HepG2 (cell line): ENCODE measurements at regions not wholly inside any gene's neighbourhood (a gene's known extent, or its start where the extent isn't known, plus 50 kb on each side); places are given as distances from the start of the nearest gene placed in this dataset.

Experiments used
- ATAC-seq: fragments of 200-7000 bp; cut with Tn5 transposase; 3 replicates; pipeline ENCODE4 v1.9.1; 2020; ENCODE audit warnings: mild to moderate bottlenecking, moderate library complexity
- BruUV-seq: library from RNA; stranded (reverse); fragments of 400-500 nt; replicated peaks from 2 replicates; lab custom pipeline; 2021; lab: Mats Ljungman, UMichigan
- CTCF ChIA-PET: fragments of 300-600 bp; formaldehyde crosslinking; extraction: SDS; loops from one replicate; lab custom pipeline; 2021; ENCODE audit warnings: low total read pairs, inconsistent platforms, low intra/inter-chr PET ratio; lab: Yijun Ruan, JAX
- POLR2A ChIA-PET: fragments of 350-600 bp; sonication (Branson Sonifier 250); formaldehyde crosslinking; loops from one replicate; lab custom pipeline; 2020; ENCODE audit warnings: antibody characterized with exemption, inconsistent platforms; lab: Yijun Ruan, JAX
- DNase-seq: peaks from one replicate; pipeline ENCODE4 v3.0.0-alpha.2; 2015; ENCODE audit warnings: low spot score
- FAIRE-seq: peaks from 3 replicates; lab custom pipeline; 2011; peaks lifted over from hg19 to GRCh38; lab: Jason Lieb, UNC
- H2AFZ ChIP-seq: one replicate; pipeline ENCODE4 v1.6.1; 2011; ENCODE audit warnings: low read length, inconsistent platforms
- H3K27ac ChIP-seq: fragments of 300-600 bp; 3 replicates; pipeline ENCODE4 v1.8.0; 2011; ENCODE audit warnings: mixed run types, mild to moderate bottlenecking, mixed read lengths, low read length, inconsistent platforms; ENCODE audit not compliant: insufficient read depth; ENCODE audit errors: extremely low read length
- H3K27me3 ChIP-seq, 2 experiments: fragments of 200-600 bp in 1 of 2; 2 replicates in 1 of 2; 3 replicates in 1 of 2; pipeline versions ENCODE4 v1.6.0 to v1.8.0; 2011; ENCODE audit warnings: low read length in 2 of 2, mild to moderate bottlenecking in 2 of 2, moderate library complexity in 2 of 2, inconsistent platforms in 1 of 2; ENCODE audit not compliant: insufficient read depth in 2 of 2, control insufficient read depth in 1 of 2
- H3K36me3 ChIP-seq, 2 experiments: fragments of 200-600 bp in 1 of 2; replicated peaks in 1 of 2; 2 replicates in 1 of 2; 3 replicates in 1 of 2; pipeline versions ENCODE4 v1.5.1 to v1.8.0; 2011; ENCODE audit warnings: low read length in 2 of 2, inconsistent platforms in 1 of 2; ENCODE audit not compliant: insufficient read depth in 2 of 2, control insufficient read depth in 1 of 2
- H3K4me1 ChIP-seq: 2 replicates; pipeline ENCODE4 v1.5.1; 2012; ENCODE audit warnings: low read length, inconsistent platforms; ENCODE audit not compliant: insufficient read depth
- H3K4me2 ChIP-seq: 2 replicates; pipeline ENCODE4 v1.6.0; 2011; ENCODE audit warnings: low read depth, low read length, inconsistent platforms
- H3K4me3 ChIP-seq, 3 experiments: fragments of 200-600 bp in 1 of 3; sonication (generic), shearing (Covaris generic) in 1 of 3; replicated peaks in 1 of 3; 2 replicates each; pipeline ENCODE4 v1.5.1; 2011 to 2016; ENCODE audit warnings: low read length in 3 of 3, inconsistent platforms in 2 of 3, low read depth in 2 of 3, mild to moderate bottlenecking in 2 of 3, control low read depth in 1 of 3, mixed read lengths in 1 of 3; ENCODE audit not compliant: insufficient read depth in 1 of 3
- H3K79me2 ChIP-seq: one replicate; pipeline ENCODE4 v1.6.1; 2011; ENCODE audit warnings: low read length, inconsistent platforms; ENCODE audit not compliant: insufficient read depth
- H3K9ac ChIP-seq: 2 replicates; pipeline ENCODE4 v1.6.0; 2011; ENCODE audit warnings: mild to moderate bottlenecking, low read depth, low read length, inconsistent platforms; ENCODE audit not compliant: insufficient read depth
- H3K9me3 ChIP-seq: 2 replicates; pipeline ENCODE4 v1.5.1; 2012; ENCODE audit warnings: mild to moderate bottlenecking, low read length
- H4K20me1 ChIP-seq: 2 replicates; pipeline ENCODE4 v1.6.0; 2011; ENCODE audit warnings: inconsistent platforms, mild to moderate bottlenecking, low read length, moderate library complexity; ENCODE audit not compliant: insufficient read depth
- DRAP1 ChIP-seq: IDR thresholded peaks from 2 replicates; pipeline ENCODE4 v1.6.1; 2016; ENCODE audit warnings: missing genetic modification reagents, missing compliant biosample characterization
- HIVEP1 ChIP-seq: sonication (generic); formaldehyde crosslinking; IDR thresholded peaks from 2 replicates; pipeline ENCODE4 v1.4.0; 2020; ENCODE audit warnings: mild to moderate bottlenecking, missing genetic modification reagents
- HMGXB3 ChIP-seq: sonication (generic); formaldehyde crosslinking; IDR thresholded peaks from 2 replicates; pipeline ENCODE4 v1.4.0; 2020; ENCODE audit warnings: missing genetic modification reagents, borderline replicate concordance
- RNF219 ChIP-seq: sonication (generic); formaldehyde crosslinking; IDR thresholded peaks from 2 replicates; pipeline ENCODE4 v1.5.0; 2020; ENCODE audit warnings: mild to moderate bottlenecking, missing genetic modification reagents
- TCF7 ChIP-seq: sonication (generic); IDR thresholded peaks from 2 replicates; pipeline ENCODE4 v1.6.1; 2016; ENCODE audit warnings: antibody characterized with exemption, low read depth
- TRIM24 ChIP-seq: sonication (generic); formaldehyde crosslinking; IDR thresholded peaks from 2 replicates; pipeline ENCODE4 v1.8.0; 2022; ENCODE audit warnings: mild to moderate bottlenecking, missing genetic modification reagents
- XBP1 ChIP-seq: sonication (generic); formaldehyde crosslinking; IDR thresholded peaks from 2 replicates; pipeline ENCODE4 v1.5.0; 2020; ENCODE audit warnings: missing genetic modification reagents
- ZBTB37 ChIP-seq: sonication (generic); formaldehyde crosslinking; IDR thresholded peaks from 2 replicates; pipeline ENCODE4 v1.4.0; 2020; ENCODE audit warnings: mild to moderate bottlenecking, missing genetic modification reagents
- ZNF709 ChIP-seq: sonication (generic); formaldehyde crosslinking; IDR thresholded peaks from 2 replicates; pipeline ENCODE4 v1.5.0; 2020; ENCODE audit warnings: mild to moderate bottlenecking, missing genetic modification reagents
- WGBS: methylation state at CpG from one replicate; pipeline ENCODE4 v1.1.6; 2017; ENCODE audit warnings: low lambda C conversion rate; 5-methylcytosine and 5-hydroxymethylcytosine counted together
- in situ Hi-C: cut with HindIII; loops from 2 replicates; pipeline ENCODE4 v1.10.0; 2017; ENCODE audit warnings: low pct_unique_long_range_greater_than_20kb; ENCODE audit not compliant: extremely low pct_ligation_motif_present
- intact Hi-C: fragments of 100-400 bp; cut with micrococcal nuclease; formaldehyde crosslinking; loops from one replicate; pipeline ENCODE4 v1.10.0; 2022; ENCODE audit not compliant: unreplicated experiment
- TF ChIP-seq, protein P1 (sequence below), 2 experiments: sonication (generic) in 1 of 2; formaldehyde crosslinking in 1 of 2; IDR thresholded peaks; 2 replicates each; pipeline versions ENCODE4 v1.5.1 to v1.6.1; 2011 to 2020; ENCODE audit warnings: borderline replicate concordance in 1 of 2, low read depth in 1 of 2, low read length in 1 of 2, mild to moderate bottlenecking in 1 of 2, missing genetic modification reagents in 1 of 2, moderate library complexity in 1 of 2
- TF ChIP-seq, protein P2 (sequence below): sonication (generic); formaldehyde crosslinking; IDR thresholded peaks from 2 replicates; pipeline ENCODE4 v1.5.1; 2020; ENCODE audit warnings: missing genetic modification reagents, mild to moderate bottlenecking, borderline replicate concordance

DNA sequence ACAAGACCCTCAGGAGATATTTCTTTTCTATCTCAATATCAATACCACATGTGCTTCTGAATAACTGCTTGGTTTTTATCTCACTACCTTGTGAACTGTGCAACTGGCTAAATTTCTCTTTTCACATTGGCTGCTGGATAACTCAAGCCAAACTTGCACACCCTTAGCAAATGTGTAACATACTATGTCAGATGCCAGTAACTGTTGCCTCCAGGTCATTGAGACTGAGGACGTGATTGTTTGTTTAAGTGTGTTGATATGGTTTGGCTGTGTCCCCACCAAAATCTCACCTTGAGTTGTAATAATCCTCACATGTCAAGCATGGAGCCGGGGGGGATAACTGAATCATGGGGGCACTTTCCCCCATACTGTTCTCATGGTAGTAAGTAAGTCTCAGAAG, 90.2 kb upstream of the LIN7C start:
- 0% methylated on average over 2 of the region's 2 CpGs for WGBS
- intact Hi-C loops (no loop called here), in situ Hi-C loops (no loop called here)
- ATAC-seq (no peak), DNase-seq (no peak), FAIRE-seq (no peak)
- Histone ChIP-seq H3K27ac (no peak overlapping the region), H3K4me2 (no peak overlapping the region), H3K9me3 (no peaks in the 10 kb centered on the region), H3K4me3 (no peak overlapping the region), H3K36me3 (no peaks in the 10 kb centered on the region), H3K27me3 (no peaks in the 10 kb centered on the region), H2AFZ (no peak overlapping the region), H4K20me1 (no peaks in the 10 kb centered on the region), H3K9ac (no peak overlapping the region), H3K79me2 (no peaks in the 10 kb centered on the region), H3K4me1 (no peaks in the 10 kb centered on the region)
- CTCF ChIA-PET = no interaction called here
- BruUV-seq = no TSS peak
- POLR2A ChIA-PET = no interaction called here
- TF ChIP-seq, protein P1, sequence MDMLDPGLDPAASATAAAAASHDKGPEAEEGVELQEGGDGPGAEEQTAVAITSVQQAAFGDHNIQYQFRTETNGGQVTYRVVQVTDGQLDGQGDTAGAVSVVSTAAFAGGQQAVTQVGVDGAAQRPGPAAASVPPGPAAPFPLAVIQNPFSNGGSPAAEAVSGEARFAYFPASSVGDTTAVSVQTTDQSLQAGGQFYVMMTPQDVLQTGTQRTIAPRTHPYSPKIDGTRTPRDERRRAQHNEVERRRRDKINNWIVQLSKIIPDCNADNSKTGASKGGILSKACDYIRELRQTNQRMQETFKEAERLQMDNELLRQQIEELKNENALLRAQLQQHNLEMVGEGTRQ (IDR thresholded peaks at IDR 0.05; ENCODE audit: low read depth, low read length) = no peak
- TF ChIP-seq, protein P1 (CRISPR knock-in tag; IDR thresholded peaks at IDR 0.05; ENCODE audit: borderline replicate concordance) = no peak
- TF ChIP-seq DRAP1 (CRISPR knock-in tag) = no peak
- TF ChIP-seq ZBTB37 (CRISPR knock-in tag) = no peak
- no peak for TF ChIP-seq TCF7
- no peak for TF ChIP-seq HMGXB3
- TF ChIP-seq HIVEP1 = no peak
- TF ChIP-seq TRIM24 = no peak
- TF ChIP-seq RNF219 (CRISPR knock-in tag) = no peak
- no peak for TF ChIP-seq ZNF709 (CRISPR knock-in tag)
- no peak for TF ChIP-seq XBP1
- TF ChIP-seq, protein P2, sequence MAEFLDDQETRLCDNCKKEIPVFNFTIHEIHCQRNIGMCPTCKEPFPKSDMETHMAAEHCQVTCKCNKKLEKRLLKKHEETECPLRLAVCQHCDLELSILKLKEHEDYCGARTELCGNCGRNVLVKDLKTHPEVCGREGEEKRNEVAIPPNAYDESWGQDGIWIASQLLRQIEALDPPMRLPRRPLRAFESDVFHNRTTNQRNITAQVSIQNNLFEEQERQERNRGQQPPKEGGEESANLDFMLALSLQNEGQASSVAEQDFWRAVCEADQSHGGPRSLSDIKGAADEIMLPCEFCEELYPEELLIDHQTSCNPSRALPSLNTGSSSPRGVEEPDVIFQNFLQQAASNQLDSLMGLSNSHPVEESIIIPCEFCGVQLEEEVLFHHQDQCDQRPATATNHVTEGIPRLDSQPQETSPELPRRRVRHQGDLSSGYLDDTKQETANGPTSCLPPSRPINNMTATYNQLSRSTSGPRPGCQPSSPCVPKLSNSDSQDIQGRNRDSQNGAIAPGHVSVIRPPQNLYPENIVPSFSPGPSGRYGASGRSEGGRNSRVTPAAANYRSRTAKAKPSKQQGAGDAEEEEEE (CRISPR knock-in tag) = no peak
